HepG2 (cell line): ENCODE measurements at regions not wholly inside any gene's neighbourhood (a gene's known extent, or its start where the extent isn't known, plus 50 kb on each side); places are given as distances from the start of the nearest gene placed in this dataset.

Source experiments
- ARNT ChIP-seq: fragments of 450-650 bp; IDR thresholded peaks from 2 replicates; pipeline ENCODE4 v1.6.1; 2017
- CHD2 ChIP-seq: IDR thresholded peaks from 2 replicates; pipeline ENCODE4 v1.6.1; 2011; ENCODE audit warnings: low read depth, low read length, improper control_type of control experiment
- E2F1 ChIP-seq: sonication (generic); formaldehyde crosslinking; IDR thresholded peaks from 2 replicates; pipeline ENCODE4 v1.5.0; 2020; ENCODE audit warnings: missing genetic modification reagents
- PATZ1 ChIP-seq: sonication (generic); formaldehyde crosslinking; IDR thresholded peaks from 2 replicates; pipeline ENCODE4 v1.4.0; 2020; ENCODE audit warnings: missing genetic modification reagents
- PBX3 ChIP-seq: sonication (generic); formaldehyde crosslinking; IDR thresholded peaks from 2 replicates; pipeline ENCODE4 v1.8.1; 2023; ENCODE audit warnings: missing genetic modification reagents, inconsistent platforms, borderline replicate concordance
- RAD21 ChIP-seq: fragments of 450-650 bp; formaldehyde crosslinking; IDR thresholded peaks from 2 replicates; pipeline ENCODE4 v1.5.0; 2020; ENCODE audit warnings: mild to moderate bottlenecking
- REST ChIP-seq, 2 experiments: IDR thresholded peaks; 2 replicates each; pipeline ENCODE4 v1.6.1; 2011 to 2012; ENCODE audit warnings: low read length in 2 of 2, borderline replicate concordance in 1 of 2, low read depth in 1 of 2, mild to moderate bottlenecking in 1 of 2, moderate library complexity in 1 of 2
- ZKSCAN5 ChIP-seq: sonication (generic); formaldehyde crosslinking; IDR thresholded peaks from 2 replicates; pipeline ENCODE4 v1.5.1; 2020; ENCODE audit warnings: mild to moderate bottlenecking, missing genetic modification reagents
- ZNF18 ChIP-seq: sonication (generic); formaldehyde crosslinking; IDR thresholded peaks from 2 replicates; pipeline ENCODE4 v1.8.0; 2022; ENCODE audit warnings: mild to moderate bottlenecking, missing genetic modification reagents; ENCODE audit not compliant: insufficient replicate concordance
- ZNF207 ChIP-seq: fragments of 450-650 bp; IDR thresholded peaks from 2 replicates; pipeline ENCODE4 v1.6.1; 2016; ENCODE audit warnings: antibody characterized with exemption, borderline replicate concordance

- TF ChIP-seq CHD2 (no peak), ZNF207 (no peak), PATZ1 (no peak), ARNT (no peak), ZKSCAN5 (no peak), RAD21 (CRISPR knock-in tag) (no peak), E2F1 (CRISPR knock-in tag) (no peak), REST (IDR thresholded peaks at IDR 0.05; ENCODE audit: borderline replicate concordance in 1 of 2, low read depth in 1 of 2, low read length in 2 of 2) (no peak), ZNF18 (CRISPR knock-in tag) (no peak), PBX3 (CRISPR knock-in tag) (no peak)
Observed at GRCh38 chr12:115385141-115385540, 701.2 kb upstream of the TBX3 start.
